ENCODE measurements at regions not wholly inside any gene's neighbourhood (a gene's known extent, or its start where the extent isn't known, plus 50 kb on each side); places are given as distances from the start of the nearest gene placed in this dataset.

- H3K4me1 ChIP-seq (ENCODE audit: control insufficient read depth, insufficient read depth, low read length) = no peaks in the 10 kb centered on the region
- H3K4me3 ChIP-seq (ENCODE audit: low read depth, low read length) = no peak overlapping the region
- no peak overlapping the region for H3K27ac ChIP-seq (ENCODE audit: low read depth, low read length)
- peaks cover 2% of the 10 kb centered on the region; the same call in 1 of the 2 replicates for H3K9me3 ChIP-seq (ENCODE audit: control insufficient read depth, insufficient read depth, low read length)
- H3K36me3 ChIP-seq (ENCODE audit: control insufficient read depth, insufficient read depth, low read length) = no peaks in the 10 kb centered on the region
- H3K27me3 ChIP-seq (ENCODE audit: control insufficient read depth, insufficient read depth, low read length) = no peaks in the 10 kb centered on the region
- no peak overlapping the region for H3K9ac ChIP-seq (ENCODE audit: low read depth, low read length)
Observed at GRCh38 chr10:23955456-23956225, 253.3 kb upstream of the KIAA1217 start.

DNA sequence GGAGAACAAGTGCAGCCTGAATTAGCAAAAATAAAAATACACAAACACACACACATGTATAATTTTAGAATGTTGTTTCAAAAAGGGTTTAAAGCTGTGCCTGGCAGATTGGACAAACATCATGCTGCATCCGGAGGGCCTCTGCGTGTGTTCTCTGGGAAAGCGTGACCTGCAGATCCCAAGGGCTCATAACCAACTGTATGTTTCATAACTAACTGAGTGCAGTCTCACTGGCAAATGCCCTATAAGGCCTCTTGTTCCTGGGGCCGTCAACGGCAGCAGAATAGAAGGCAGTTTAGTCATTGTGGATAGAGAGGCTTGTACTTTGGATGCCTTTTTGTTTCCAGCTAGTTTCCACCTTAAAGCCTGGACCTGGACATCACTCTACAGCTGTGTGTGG lies 243.8 kb upstream of the KIAA1217 start:
- Histone ChIP-seq H3K4me3 (ENCODE audit: low read depth, low read length) (no peak overlapping the region), H3K27ac (ENCODE audit: low read depth, low read length) (no peak overlapping the region), H3K9ac (ENCODE audit: low read depth, low read length) (no peak overlapping the region), H3K27me3 (ENCODE audit: control insufficient read depth, insufficient read depth, low read length) (no peaks in the 10 kb centered on the region), H3K36me3 (ENCODE audit: control insufficient read depth, insufficient read depth, low read length) (no peaks in the 10 kb centered on the region), H3K9me3 (ENCODE audit: control insufficient read depth, insufficient read depth, low read length) (no peaks in the 10 kb centered on the region), H3K4me1 (ENCODE audit: control insufficient read depth, insufficient read depth, low read length) (no peaks in the 10 kb centered on the region)

- H3K27ac ChIP-seq (ENCODE audit: low read depth, low read length) = no peak overlapping the region
- H3K27me3 ChIP-seq (ENCODE audit: control insufficient read depth, insufficient read depth, low read length) = no peaks in the 10 kb centered on the region
- no peak overlapping the region for H3K9ac ChIP-seq (ENCODE audit: low read depth, low read length)
- no peaks in the 10 kb centered on the region for H3K9me3 ChIP-seq (ENCODE audit: control insufficient read depth, insufficient read depth, low read length)
- no peaks in the 10 kb centered on the region for H3K4me1 ChIP-seq (ENCODE audit: control insufficient read depth, insufficient read depth, low read length)
- H3K36me3 ChIP-seq (ENCODE audit: control insufficient read depth, insufficient read depth, low read length) = no peaks in the 10 kb centered on the region
- no peak overlapping the region for H3K4me3 ChIP-seq (ENCODE audit: low read depth, low read length)
Observed at GRCh38 chr10:23965880-23966279, 243.1 kb upstream of the KIAA1217 start.

DNA sequence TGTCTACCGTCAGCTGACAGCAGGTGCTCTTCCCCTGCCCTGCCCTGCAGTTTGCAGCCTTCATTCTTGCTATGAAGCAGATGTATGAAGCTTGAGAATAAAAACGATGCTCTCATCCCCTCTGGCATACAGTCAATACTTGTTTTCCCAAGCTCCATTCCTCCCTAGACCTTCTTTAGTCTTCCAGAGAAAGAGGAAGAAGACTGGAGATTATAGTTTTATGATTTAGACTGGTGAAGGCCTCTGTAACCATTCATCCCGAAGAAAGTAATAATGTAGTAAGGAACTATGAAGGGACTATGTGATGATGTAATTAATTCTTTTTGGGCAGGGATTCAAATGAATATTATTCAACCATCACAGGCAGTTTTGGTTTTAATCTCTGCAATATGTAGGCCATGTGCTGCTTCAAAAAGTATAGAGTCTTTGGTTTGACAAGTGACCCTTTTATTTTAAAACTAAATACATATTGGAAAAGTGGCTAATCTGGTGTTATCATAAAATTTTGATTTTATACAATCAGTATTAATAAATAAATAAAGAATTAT lies 242.4 kb upstream of the KIAA1217 start:
- H3K27ac ChIP-seq (ENCODE audit: low read depth, low read length) = no peak overlapping the region
- H3K4me1 ChIP-seq (ENCODE audit: control insufficient read depth, insufficient read depth, low read length) = peaks cover 5% of the 10 kb centered on the region

GRCh38 chr10:23968301-23968700 lies 240.6 kb upstream of the KIAA1217 start:
- peaks cover 5% of the 10 kb centered on the region for H3K4me1 ChIP-seq (ENCODE audit: control insufficient read depth, insufficient read depth, low read length)
- no peak overlapping the region for H3K4me3 ChIP-seq (ENCODE audit: low read depth, low read length)
- H3K9ac ChIP-seq (ENCODE audit: low read depth, low read length) = no peak overlapping the region
- no peaks in the 10 kb centered on the region for H3K27me3 ChIP-seq (ENCODE audit: control insufficient read depth, insufficient read depth, low read length)
- H3K36me3 ChIP-seq (ENCODE audit: control insufficient read depth, insufficient read depth, low read length) = no peaks in the 10 kb centered on the region
- no peaks in the 10 kb centered on the region for H3K9me3 ChIP-seq (ENCODE audit: control insufficient read depth, insufficient read depth, low read length)
- no peak overlapping the region for H3K27ac ChIP-seq (ENCODE audit: low read depth, low read length)

More for the DNA sequence above, 242.4 kb upstream of the KIAA1217 start:
- no peaks in the 10 kb centered on the region for H3K27me3 ChIP-seq (ENCODE audit: control insufficient read depth, insufficient read depth, low read length)
- no peak overlapping the region for H3K9ac ChIP-seq (ENCODE audit: low read depth, low read length)
- no peaks in the 10 kb centered on the region for H3K9me3 ChIP-seq (ENCODE audit: control insufficient read depth, insufficient read depth, low read length)
- no peaks in the 10 kb centered on the region for H3K36me3 ChIP-seq (ENCODE audit: control insufficient read depth, insufficient read depth, low read length)
- no peak overlapping the region for H3K4me3 ChIP-seq (ENCODE audit: low read depth, low read length)

DNA sequence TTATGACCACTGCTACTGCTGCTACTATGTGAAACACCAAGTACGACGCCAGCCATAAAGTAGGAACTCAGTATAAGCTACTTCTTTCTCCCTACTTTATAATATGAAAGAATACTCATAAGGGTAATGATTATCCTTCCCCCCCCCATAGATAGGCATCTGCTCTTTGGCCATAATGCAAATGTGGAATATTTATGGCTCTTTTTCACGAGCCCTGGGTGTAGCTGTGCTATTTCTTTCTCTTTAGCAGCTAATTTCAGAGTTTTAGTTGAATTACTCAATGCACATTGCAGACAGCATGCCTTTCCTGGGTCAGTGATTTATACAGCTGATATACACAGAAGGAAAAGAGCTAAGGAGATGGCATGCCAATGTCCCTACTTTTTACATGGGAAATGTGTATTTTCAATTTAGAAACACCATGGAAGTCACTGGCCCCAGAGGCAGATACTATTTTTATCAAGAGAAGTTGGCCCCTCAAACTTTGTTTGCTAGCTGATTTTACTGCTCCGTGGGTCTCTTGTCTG lies 234.1 kb upstream of the KIAA1217 start:
- no peaks in the 10 kb centered on the region for H3K36me3 ChIP-seq (ENCODE audit: control insufficient read depth, insufficient read depth, low read length)
- H3K9ac ChIP-seq (ENCODE audit: low read depth, low read length) = no peak overlapping the region
- H3K9me3 ChIP-seq (ENCODE audit: control insufficient read depth, insufficient read depth, low read length) = no peaks in the 10 kb centered on the region
- no peak overlapping the region for H3K4me3 ChIP-seq (ENCODE audit: low read depth, low read length)
- H3K4me1 ChIP-seq (ENCODE audit: control insufficient read depth, insufficient read depth, low read length) = peaks cover 5% of the 10 kb centered on the region
- H3K27me3 ChIP-seq (ENCODE audit: control insufficient read depth, insufficient read depth, low read length) = no peaks in the 10 kb centered on the region
- H3K27ac ChIP-seq (ENCODE audit: low read depth, low read length) = no peak overlapping the region

GRCh38 chr10:23975431-23975830 lies 233.5 kb upstream of the KIAA1217 start:
- H3K4me1 ChIP-seq (ENCODE audit: control insufficient read depth, insufficient read depth, low read length) = peaks cover 5% of the 10 kb centered on the region
- H3K4me3 ChIP-seq (ENCODE audit: low read depth, low read length) = no peak overlapping the region
- no peaks in the 10 kb centered on the region for H3K36me3 ChIP-seq (ENCODE audit: control insufficient read depth, insufficient read depth, low read length)
- H3K27ac ChIP-seq (ENCODE audit: low read depth, low read length) = no peak overlapping the region
- H3K27me3 ChIP-seq (ENCODE audit: control insufficient read depth, insufficient read depth, low read length) = no peaks in the 10 kb centered on the region
- H3K9me3 ChIP-seq (ENCODE audit: control insufficient read depth, insufficient read depth, low read length) = no peaks in the 10 kb centered on the region
- no peak overlapping the region for H3K9ac ChIP-seq (ENCODE audit: low read depth, low read length)

DNA sequence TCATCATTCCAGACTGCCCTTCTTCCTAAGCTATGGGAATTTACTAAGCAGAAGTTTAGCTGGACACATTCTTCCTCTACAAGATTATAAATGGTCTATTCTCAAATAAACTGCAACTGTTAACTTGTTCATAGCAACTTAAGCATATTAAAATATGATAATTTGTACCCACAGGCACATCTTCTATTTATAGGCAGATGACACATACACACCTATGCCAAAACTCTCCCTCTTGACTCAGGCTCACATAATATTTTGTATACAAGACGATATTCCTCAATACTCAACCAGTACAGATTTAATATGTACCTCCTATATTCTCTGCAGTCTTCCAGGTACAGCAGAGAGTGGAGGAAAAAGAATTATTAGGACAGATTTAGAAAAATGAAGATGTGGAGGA lies 232.7 kb upstream of the KIAA1217 start:
- Histone ChIP-seq H3K4me3 (ENCODE audit: low read depth, low read length) (no peak overlapping the region), H3K9ac (ENCODE audit: low read depth, low read length) (no peak overlapping the region), H3K27me3 (ENCODE audit: control insufficient read depth, insufficient read depth, low read length) (no peaks in the 10 kb centered on the region), H3K9me3 (ENCODE audit: control insufficient read depth, insufficient read depth, low read length) (no peaks in the 10 kb centered on the region), H3K4me1 (ENCODE audit: control insufficient read depth, insufficient read depth, low read length) (peaks cover 1% of the 10 kb centered on the region), H3K36me3 (ENCODE audit: control insufficient read depth, insufficient read depth, low read length) (no peaks in the 10 kb centered on the region), H3K27ac (ENCODE audit: low read depth, low read length) (no peak overlapping the region)

- Histone ChIP-seq H3K36me3 (ENCODE audit: control insufficient read depth, insufficient read depth, low read length) (no peaks in the 10 kb centered on the region), H3K9me3 (ENCODE audit: control insufficient read depth, insufficient read depth, low read length) (no peaks in the 10 kb centered on the region), H3K9ac (ENCODE audit: low read depth, low read length) (no peak overlapping the region), H3K27ac (ENCODE audit: low read depth, low read length) (no peak overlapping the region), H3K4me3 (ENCODE audit: low read depth, low read length) (no peak overlapping the region), H3K4me1 (ENCODE audit: control insufficient read depth, insufficient read depth, low read length) (no peaks in the 10 kb centered on the region; the same call in 1 of the 2 replicates), H3K27me3 (ENCODE audit: control insufficient read depth, insufficient read depth, low read length) (no peaks in the 10 kb centered on the region)
Observed at GRCh38 chr10:23978317-23978716, 230.6 kb upstream of the KIAA1217 start.

GRCh38 chr10:23980094-23980493 lies 228.8 kb upstream of the KIAA1217 start:
- H3K9ac ChIP-seq (ENCODE audit: low read depth, low read length) = no peak overlapping the region
- H3K4me1 ChIP-seq (ENCODE audit: control insufficient read depth, insufficient read depth, low read length) = no peaks in the 10 kb centered on the region; the same call in 1 of the 2 replicates
- no peaks in the 10 kb centered on the region for H3K36me3 ChIP-seq (ENCODE audit: control insufficient read depth, insufficient read depth, low read length)
- no peaks in the 10 kb centered on the region for H3K9me3 ChIP-seq (ENCODE audit: control insufficient read depth, insufficient read depth, low read length)
- H3K4me3 ChIP-seq (ENCODE audit: low read depth, low read length) = no peak overlapping the region
- no peaks in the 10 kb centered on the region for H3K27me3 ChIP-seq (ENCODE audit: control insufficient read depth, insufficient read depth, low read length)
- no peak overlapping the region for H3K27ac ChIP-seq (ENCODE audit: low read depth, low read length)

DNA sequence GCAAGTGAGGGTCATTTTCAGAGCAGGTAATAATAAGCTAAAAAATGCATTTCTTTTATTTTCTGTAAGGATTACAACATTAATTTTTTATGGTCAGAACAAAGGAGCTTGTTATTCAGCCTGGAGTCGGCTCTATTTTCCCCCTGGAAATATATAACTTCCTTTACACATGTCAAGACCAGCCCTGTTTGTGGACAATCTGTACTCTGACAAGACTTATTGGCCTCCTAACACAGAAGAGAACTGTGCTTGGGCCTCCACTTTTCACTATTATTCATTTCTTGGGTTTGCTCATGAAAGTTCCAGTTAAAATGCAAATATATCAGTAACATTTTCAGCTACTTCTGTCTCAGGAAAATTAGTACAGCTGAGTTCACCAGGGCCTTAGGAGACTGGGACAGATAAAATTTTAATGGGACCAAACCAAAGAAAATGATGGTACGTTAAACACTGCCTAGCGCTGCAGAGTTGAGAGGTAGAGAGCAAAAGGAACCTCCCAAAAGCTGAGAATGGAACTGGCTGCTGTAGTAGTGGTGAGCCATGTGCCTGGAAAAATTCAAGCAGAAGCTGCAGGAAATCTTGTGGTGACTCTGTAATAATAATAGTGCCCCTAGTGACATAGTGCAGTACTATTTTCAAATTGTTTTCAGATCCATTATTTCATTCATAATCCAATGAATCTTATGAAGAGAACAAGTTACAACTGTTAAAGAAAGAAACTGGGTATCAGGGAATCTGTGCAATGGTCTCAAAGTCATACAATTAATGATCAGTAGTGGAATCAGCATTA lies 227.2 kb upstream of the KIAA1217 start:
- no peak overlapping the region for H3K27ac ChIP-seq (ENCODE audit: low read depth, low read length)
- H3K4me1 ChIP-seq (ENCODE audit: control insufficient read depth, insufficient read depth, low read length) = no peaks in the 10 kb centered on the region; the same call in 1 of the 2 replicates
- no peaks in the 10 kb centered on the region for H3K27me3 ChIP-seq (ENCODE audit: control insufficient read depth, insufficient read depth, low read length)
- no peaks in the 10 kb centered on the region for H3K36me3 ChIP-seq (ENCODE audit: control insufficient read depth, insufficient read depth, low read length)
- H3K9ac ChIP-seq (ENCODE audit: low read depth, low read length) = no peak overlapping the region
- no peak overlapping the region for H3K4me3 ChIP-seq (ENCODE audit: low read depth, low read length)
- H3K9me3 ChIP-seq (ENCODE audit: control insufficient read depth, insufficient read depth, low read length) = no peaks in the 10 kb centered on the region
